A673 (cell line): ENCODE measurements at regions not wholly inside any gene's neighbourhood (a gene's known extent, or its start where the extent isn't known, plus 50 kb on each side); places are given as distances from the start of the nearest gene placed in this dataset.

ENCODE experiments used
- BruUV-seq: library from RNA; stranded (reverse); fragments of 400-500 nt; replicated peaks from 2 replicates; lab custom pipeline; 2021; lab: Mats Ljungman, UMichigan
- CTCF ChIA-PET: fragments of 300-600 bp; sonication (Branson Sonifier 250); formaldehyde crosslinking; loops from one replicate; lab custom pipeline; 2022; ENCODE audit warnings: antibody characterized with exemption; lab: Charles Lee
- POLR2A ChIA-PET: fragments of 300-600 bp; sonication (Branson Sonifier 250); formaldehyde crosslinking; loops from one replicate; lab custom pipeline; 2022; ENCODE audit warnings: antibody characterized with exemption; ENCODE audit not compliant: low non-redundant PET; lab: Charles Lee
- DNase-seq: peaks from one replicate; pipeline ENCODE4 v3.0.0-alpha.2; 2015; ENCODE audit warnings: low spot score
- H3K27ac ChIP-seq: fragments of 200-600 bp; sonication (generic); 2 replicates; pipeline ENCODE4 v1.5.1; 2016; ENCODE audit warnings: mixed run types, low read depth, mild to moderate bottlenecking, mixed read lengths, antibody characterized with exemption, low read length; ENCODE audit not compliant: poor library complexity, severe bottlenecking
- H3K27me3 ChIP-seq: fragments of 200-600 bp; sonication (generic); replicated peaks from 2 replicates; pipeline ENCODE4 v1.6.1; 2017; ENCODE audit warnings: mixed run types, low read depth, mild to moderate bottlenecking, mixed read lengths, antibody characterized with exemption, low read length; ENCODE audit not compliant: insufficient read depth, poor library complexity
- H3K36me3 ChIP-seq: fragments of 200-600 bp; sonication (generic); 2 replicates; pipeline ENCODE4 v1.6.1; 2016; ENCODE audit warnings: mixed run types, mild to moderate bottlenecking, mixed read lengths, antibody characterized with exemption, low read length; ENCODE audit not compliant: insufficient read depth, poor library complexity, severe bottlenecking
- H3K4me1 ChIP-seq: fragments of 200-600 bp; sonication (generic); 2 replicates; pipeline ENCODE4 v1.6.1; 2017; ENCODE audit warnings: mixed run types, mild to moderate bottlenecking, mixed read lengths, antibody characterized with exemption, low read length; ENCODE audit not compliant: insufficient read depth, poor library complexity, severe bottlenecking
- H3K4me3 ChIP-seq: fragments of 200-600 bp; sonication (generic); 2 replicates; pipeline ENCODE4 v1.5.1; 2016; ENCODE audit warnings: low read depth, mixed run types, mild to moderate bottlenecking, mixed read lengths, low read length; ENCODE audit not compliant: poor library complexity, severe bottlenecking
- H3K9me3 ChIP-seq: fragments of 200-600 bp; sonication (generic); 2 replicates; pipeline ENCODE4 v1.6.1; 2016; ENCODE audit warnings: mixed run types, low read depth, mild to moderate bottlenecking, mixed read lengths, antibody characterized with exemption, low read length; ENCODE audit not compliant: poor library complexity, severe bottlenecking
- CTCF ChIP-seq: fragments of 300-800, 200-600 bp; sonication (generic); conservative IDR thresholded peaks from 2 replicates; pipeline ENCODE4 v1.5.1; 2017; ENCODE audit warnings: low read depth, mild to moderate bottlenecking, antibody characterized with exemption, low read length, moderate library complexity, mixed read lengths
- EZH2 ChIP-seq: fragments of 200-600 bp; sonication (generic); IDR thresholded peaks from 2 replicates; pipeline ENCODE4 v1.6.1; 2017; ENCODE audit warnings: borderline replicate concordance, low read depth, mild to moderate bottlenecking, mixed read lengths, antibody characterized with exemption, low read length; ENCODE audit not compliant: poor library complexity, severe bottlenecking
- intact Hi-C: fragments of 100-400 bp; cut with micrococcal nuclease; formaldehyde crosslinking; loops from one replicate; pipeline ENCODE4 v1.10.0; 2022; ENCODE audit not compliant: unreplicated experiment

GRCh38 chr1:185446131-185446530 lies 129.1 kb upstream of the IVNS1ABP start:
- Histone ChIP-seq H3K4me3 (no peak overlapping the region), H3K9me3 (no peaks in the 10 kb centered on the region), H3K27me3 (no peaks in the 10 kb centered on the region), H3K36me3 (no peaks in the 10 kb centered on the region), H3K4me1 (no peaks in the 10 kb centered on the region), H3K27ac (no peak overlapping the region)
- BruUV-seq = no TSS peak
- ChIA-PET POLR2A (no interaction called here), CTCF (interaction anchor here (0.6 kb wide), 1 partner anchor 10 kb away, joined by 7 read pairs; no protein-coding TSS in a partner anchor)
- no peak for DNase-seq
- TF ChIP-seq EZH2 (no peak), CTCF (no peak)
- intact Hi-C loops = no loop called here

- no peaks in the 10 kb centered on the region for H3K36me3 ChIP-seq
- H3K4me1 ChIP-seq = no peaks in the 10 kb centered on the region
- TF ChIP-seq CTCF = no peak
- no peak for TF ChIP-seq EZH2
- DNase-seq = no peak
- POLR2A ChIA-PET = interaction anchor here (0.5 to 0.6 kb wide), 2 partner anchors 162 to 677 kb away, joined by 3 to 4 read pairs; no protein-coding TSS in a partner anchor
- no peak overlapping the region for H3K4me3 ChIP-seq
- intact Hi-C loops = no loop called here
- CTCF ChIA-PET = no interaction called here
- no TSS peak for BruUV-seq
- no peaks in the 10 kb centered on the region for H3K27me3 ChIP-seq
- no peaks in the 10 kb centered on the region for H3K9me3 ChIP-seq
- H3K27ac ChIP-seq = no peak overlapping the region
Measured at GRCh38 chr1:185445594-185445993, 128.6 kb upstream of the IVNS1ABP start.

- TF ChIP-seq EZH2 (no peak), CTCF (peak; percentile 22; the same call in 1 of the 2 replicates)
- CTCF ChIA-PET = no interaction called here
- H3K27ac ChIP-seq = no peak overlapping the region
Measured at GRCh38 chr1:185444676-185445075, 127.6 kb upstream of the IVNS1ABP start.

More at GRCh38 chr1:185444676-185445075, 127.6 kb upstream of the IVNS1ABP start:
- POLR2A ChIA-PET = no interaction called here
- Histone ChIP-seq H3K36me3 (no peaks in the 10 kb centered on the region), H3K9me3 (no peaks in the 10 kb centered on the region), H3K4me1 (no peaks in the 10 kb centered on the region), H3K27me3 (no peaks in the 10 kb centered on the region), H3K4me3 (no peak overlapping the region)
- no TSS peak for BruUV-seq
- DNase-seq = peak; percentile 43
- intact Hi-C loops = no loop called here
